Fibroblast of lung (primary cell): ENCODE measurements at regions not wholly inside any gene's neighbourhood (a gene's known extent, or its start where the extent isn't known, plus 50 kb on each side); places are given as distances from the start of the nearest gene placed in this dataset.

Experiments
- EZH2 ChIP-seq: IDR thresholded peaks from 2 replicates; pipeline ENCODE4 v1.5.1; 2012; ENCODE audit warnings: low read length, control low read depth, mild to moderate bottlenecking; ENCODE audit errors: missing control alignments
- TF ChIP-seq, protein P1 (sequence below), 2 donors: IDR thresholded peaks in 1 of 2; conservative IDR thresholded peaks in 1 of 2; 1 replicate in 1 of 2; 2 replicates in 1 of 2; pipeline ENCODE4 v1.5.1; 2011 to 2012; ENCODE audit warnings: low read length in 2 of 2, control low read depth in 1 of 2, inconsistent platforms in 1 of 2, low read depth in 1 of 2, mild to moderate bottlenecking in 1 of 2

- TF ChIP-seq, protein P1, sequence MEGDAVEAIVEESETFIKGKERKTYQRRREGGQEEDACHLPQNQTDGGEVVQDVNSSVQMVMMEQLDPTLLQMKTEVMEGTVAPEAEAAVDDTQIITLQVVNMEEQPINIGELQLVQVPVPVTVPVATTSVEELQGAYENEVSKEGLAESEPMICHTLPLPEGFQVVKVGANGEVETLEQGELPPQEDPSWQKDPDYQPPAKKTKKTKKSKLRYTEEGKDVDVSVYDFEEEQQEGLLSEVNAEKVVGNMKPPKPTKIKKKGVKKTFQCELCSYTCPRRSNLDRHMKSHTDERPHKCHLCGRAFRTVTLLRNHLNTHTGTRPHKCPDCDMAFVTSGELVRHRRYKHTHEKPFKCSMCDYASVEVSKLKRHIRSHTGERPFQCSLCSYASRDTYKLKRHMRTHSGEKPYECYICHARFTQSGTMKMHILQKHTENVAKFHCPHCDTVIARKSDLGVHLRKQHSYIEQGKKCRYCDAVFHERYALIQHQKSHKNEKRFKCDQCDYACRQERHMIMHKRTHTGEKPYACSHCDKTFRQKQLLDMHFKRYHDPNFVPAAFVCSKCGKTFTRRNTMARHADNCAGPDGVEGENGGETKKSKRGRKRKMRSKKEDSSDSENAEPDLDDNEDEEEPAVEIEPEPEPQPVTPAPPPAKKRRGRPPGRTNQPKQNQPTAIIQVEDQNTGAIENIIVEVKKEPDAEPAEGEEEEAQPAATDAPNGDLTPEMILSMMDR (conservative IDR thresholded peaks at IDR 0.05 in 1 of 2, IDR thresholded peaks at IDR 0.05 in 1 of 2; ENCODE audit: low read depth in 1 of 2, low read length in 2 of 2): no peak
- no peak for TF ChIP-seq EZH2
These were observed 765.1 kb upstream of the POM121L12 start for GRCh38 chr7:52270301-52270700.
